Chondrocyte (in vitro differentiated cells): ENCODE measurements at regions not wholly inside any gene's neighbourhood (a gene's known extent, or its start where the extent isn't known, plus 50 kb on each side); places are given as distances from the start of the nearest gene placed in this dataset.

ENCODE experiments used
- DNase-seq: peaks from one replicate; pipeline ENCODE4 v3.0.0; 2021; ENCODE audit warnings: mixed read lengths, low spot score
- H3K27ac Mint-ChIP-seq: one replicate; pipeline ENCODE4 v1.8.0; 2021; ENCODE audit warnings: mild to moderate bottlenecking, moderate library complexity, mixed read lengths; ENCODE audit not compliant: unreplicated experiment
- H3K27me3 Mint-ChIP-seq: 2 replicates; pipeline ENCODE4 v1.8.0; 2021; ENCODE audit warnings: low read depth, mixed read lengths
- H3K36me3 Mint-ChIP-seq: 2 replicates; pipeline ENCODE4 v1.8.0; 2021; ENCODE audit warnings: low read depth, mixed read lengths
- H3K4me1 Mint-ChIP-seq: 2 replicates; pipeline ENCODE4 v1.8.0; 2021; ENCODE audit warnings: low read depth, mild to moderate bottlenecking, mixed read lengths
- H3K4me3 Mint-ChIP-seq: one replicate; pipeline ENCODE4 v1.8.0; 2021; ENCODE audit warnings: mild to moderate bottlenecking, moderate library complexity, mixed read lengths; ENCODE audit not compliant: unreplicated experiment
- H3K9me3 Mint-ChIP-seq: 2 replicates; pipeline ENCODE4 v1.8.0; 2021; ENCODE audit warnings: low read depth, mixed read lengths
- CTCF ChIP-seq: fragments of 200-600 bp; sonication (generic); IDR thresholded peaks from 2 replicates; pipeline ENCODE4 v1.5.0; 2021; ENCODE audit warnings: antibody characterized with exemption, mild to moderate bottlenecking, moderate library complexity

- TF ChIP-seq CTCF, result no peak
- Mint-ChIP-seq H3K4me3 (no peak overlapping the region), H3K36me3 (no peaks in the 10 kb centered on the region), H3K4me1 (peaks cover 3% of the 10 kb centered on the region), H3K9me3 (peaks cover 3% of the 10 kb centered on the region), H3K27me3 (no peaks in the 10 kb centered on the region), H3K27ac (no peak overlapping the region)
- no peak for DNase-seq
Observed at GRCh38 chr2:222779145-222779832, 81.5 kb upstream of the ACSL3 start.

GRCh38 chr2:222780051-222780450 is 80.8 kb upstream of the ACSL3 start:
- TF ChIP-seq CTCF, result no peak
- no peaks in the 10 kb centered on the region for H3K4me1 Mint-ChIP-seq
- H3K36me3 Mint-ChIP-seq, result no peaks in the 10 kb centered on the region
- peaks cover 3% of the 10 kb centered on the region for H3K9me3 Mint-ChIP-seq
- no peak overlapping the region for H3K27ac Mint-ChIP-seq
- no peak for DNase-seq
- H3K4me3 Mint-ChIP-seq, result no peak overlapping the region
- no peaks in the 10 kb centered on the region for H3K27me3 Mint-ChIP-seq

- H3K27ac Mint-ChIP-seq, result no peak overlapping the region
- TF ChIP-seq CTCF, result no peak
- H3K36me3 Mint-ChIP-seq, result no peaks in the 10 kb centered on the region
- H3K4me1 Mint-ChIP-seq, result peaks cover 11% of the 10 kb centered on the region
- H3K27me3 Mint-ChIP-seq, result no peaks in the 10 kb centered on the region
- H3K9me3 Mint-ChIP-seq, result peaks cover 6% of the 10 kb centered on the region
- no peak for DNase-seq
- no peak overlapping the region for H3K4me3 Mint-ChIP-seq
Observed at GRCh38 chr2:222782201-222782730, 78.6 kb upstream of the ACSL3 start.

- no peak for TF ChIP-seq CTCF
- H3K27me3 Mint-ChIP-seq, result no peaks in the 10 kb centered on the region
Observed at GRCh38 chr2:222783592-222783991, 77.2 kb upstream of the ACSL3 start.

GRCh38 chr2:222790932-222791331 is 69.9 kb upstream of the ACSL3 start:
- TF ChIP-seq CTCF, result no peak
- no peaks in the 10 kb centered on the region for H3K27me3 Mint-ChIP-seq

More at GRCh38 chr2:222783592-222783991, 77.2 kb upstream of the ACSL3 start:
- Mint-ChIP-seq H3K9me3 (peaks cover 6% of the 10 kb centered on the region), H3K4me1 (peaks cover 24% of the 10 kb centered on the region), H3K27ac (no peak overlapping the region), H3K4me3 (no peak overlapping the region), H3K36me3 (no peaks in the 10 kb centered on the region)
- no peak for DNase-seq

More at GRCh38 chr2:222790932-222791331, 69.9 kb upstream of the ACSL3 start:
- Mint-ChIP-seq H3K4me3 (no peak overlapping the region), H3K9me3 (peaks cover 3% of the 10 kb centered on the region), H3K36me3 (no peaks in the 10 kb centered on the region), H3K4me1 (peaks cover 53% of the 10 kb centered on the region), H3K27ac (no peak overlapping the region)
- no peak for DNase-seq
